ENCODE measurements at regions not wholly inside any gene's neighbourhood (a gene's known extent, or its start where the extent isn't known, plus 50 kb on each side); places are given as distances from the start of the nearest gene placed in this dataset.

GRCh38 chr2:207227749-207228145 is 62.0 kb upstream of the KLF7 start:
- peaks cover 26% of the 10 kb centered on the region for H3F3A ChIP-seq (ENCODE audit: low read depth)
- no peak overlapping the region for H3K27ac ChIP-seq
- H3K9ac ChIP-seq = no peak overlapping the region
- peak overlapping the region; percentile 53 for H3K4me2 ChIP-seq
- Mint-ChIP-seq H3K27ac (peak overlapping the region; percentile 50), H3K4me3 (peak overlapping the region; percentile 30), H3K36me3 (peaks cover 2% of the 10 kb centered on the region), H3K9me3 (peaks cover 2% of the 10 kb centered on the region), H3K4me1 (peaks cover 79% of the 10 kb centered on the region), H3K27me3 (ENCODE audit: insufficient read depth, low read depth) (peaks cover 14% of the 10 kb centered on the region)
- no peaks in the 10 kb centered on the region for H3K36me3 ChIP-seq
- H3K9me3 ChIP-seq (ENCODE audit: low read depth) = no peaks in the 10 kb centered on the region
- no peak overlapping the region for H3K4me3 ChIP-seq
- TF ChIP-seq, protein P1, sequence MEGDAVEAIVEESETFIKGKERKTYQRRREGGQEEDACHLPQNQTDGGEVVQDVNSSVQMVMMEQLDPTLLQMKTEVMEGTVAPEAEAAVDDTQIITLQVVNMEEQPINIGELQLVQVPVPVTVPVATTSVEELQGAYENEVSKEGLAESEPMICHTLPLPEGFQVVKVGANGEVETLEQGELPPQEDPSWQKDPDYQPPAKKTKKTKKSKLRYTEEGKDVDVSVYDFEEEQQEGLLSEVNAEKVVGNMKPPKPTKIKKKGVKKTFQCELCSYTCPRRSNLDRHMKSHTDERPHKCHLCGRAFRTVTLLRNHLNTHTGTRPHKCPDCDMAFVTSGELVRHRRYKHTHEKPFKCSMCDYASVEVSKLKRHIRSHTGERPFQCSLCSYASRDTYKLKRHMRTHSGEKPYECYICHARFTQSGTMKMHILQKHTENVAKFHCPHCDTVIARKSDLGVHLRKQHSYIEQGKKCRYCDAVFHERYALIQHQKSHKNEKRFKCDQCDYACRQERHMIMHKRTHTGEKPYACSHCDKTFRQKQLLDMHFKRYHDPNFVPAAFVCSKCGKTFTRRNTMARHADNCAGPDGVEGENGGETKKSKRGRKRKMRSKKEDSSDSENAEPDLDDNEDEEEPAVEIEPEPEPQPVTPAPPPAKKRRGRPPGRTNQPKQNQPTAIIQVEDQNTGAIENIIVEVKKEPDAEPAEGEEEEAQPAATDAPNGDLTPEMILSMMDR (IDR thresholded peaks at IDR 0.05) = no peak
- TF ChIP-seq EZH2phosphoT487 (IDR thresholded peaks at IDR 0.05) = no peak
- TF ChIP-seq EZH2 (IDR thresholded peaks at IDR 0.05) = no peak
- H4K20me1 ChIP-seq (ENCODE audit: low read depth) = no peaks in the 10 kb centered on the region
- H3K4me1 ChIP-seq = peaks cover 53% of the 10 kb centered on the region
- H2AFZ ChIP-seq (replicated peaks) = no peak overlapping the region
- H3K27me3 ChIP-seq = no peaks in the 10 kb centered on the region
- no peaks in the 10 kb centered on the region for H3K79me2 ChIP-seq (ENCODE audit: low read depth)
- DNase-seq (ENCODE audit: low spot score) = no peak

DNA sequence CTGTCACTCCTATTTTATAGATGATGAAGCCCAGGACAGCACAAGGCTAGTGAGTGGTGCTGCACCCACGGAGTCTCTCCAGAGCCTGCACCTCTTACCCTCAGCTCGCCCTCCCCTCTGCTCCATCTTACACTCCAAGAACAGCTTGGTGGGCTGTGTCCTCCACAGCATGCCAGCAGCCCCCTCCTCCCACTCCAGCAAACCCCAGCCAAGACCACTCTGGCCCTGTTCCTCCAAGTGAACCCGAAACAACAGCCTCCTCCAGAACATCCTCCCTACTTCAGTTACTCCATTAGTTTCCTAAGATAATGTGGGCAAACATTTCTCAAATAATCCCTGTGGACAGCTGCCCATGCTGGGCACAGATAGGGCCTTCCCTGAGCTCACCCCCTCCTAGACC is 62.7 kb upstream of the KLF7 start:
- no peak overlapping the region for H3K4me3 ChIP-seq
- Mint-ChIP-seq H3K4me1 (peaks cover 74% of the 10 kb centered on the region), H3K4me3 (no peak overlapping the region), H3K27me3 (ENCODE audit: insufficient read depth, low read depth) (peaks cover 10% of the 10 kb centered on the region), H3K36me3 (peaks cover 2% of the 10 kb centered on the region), H3K27ac (peak overlapping the region; percentile 69), H3K9me3 (peaks cover 2% of the 10 kb centered on the region)
- TF ChIP-seq, protein P1 (IDR thresholded peaks at IDR 0.05) = no peak
- TF ChIP-seq EZH2 (IDR thresholded peaks at IDR 0.05) (no peak), EZH2phosphoT487 (IDR thresholded peaks at IDR 0.05) (no peak)
- H3K36me3 ChIP-seq = no peaks in the 10 kb centered on the region
- H4K20me1 ChIP-seq (ENCODE audit: low read depth) = no peaks in the 10 kb centered on the region
- no peaks in the 10 kb centered on the region for H3K27me3 ChIP-seq
- DNase-seq (ENCODE audit: low spot score) = no peak
- H3K9me3 ChIP-seq (ENCODE audit: low read depth) = no peaks in the 10 kb centered on the region
- no peak overlapping the region for H3K27ac ChIP-seq
- H3K4me1 ChIP-seq = peaks cover 48% of the 10 kb centered on the region
- H3F3A ChIP-seq (ENCODE audit: low read depth) = peaks cover 26% of the 10 kb centered on the region
- H3K4me2 ChIP-seq = no peak overlapping the region
- no peaks in the 10 kb centered on the region for H3K79me2 ChIP-seq (ENCODE audit: low read depth)
- H2AFZ ChIP-seq (replicated peaks) = no peak overlapping the region
- H3K9ac ChIP-seq = no peak overlapping the region

GRCh38 chr2:207229161-207229560 is 63.4 kb upstream of the KLF7 start:
- Histone ChIP-seq H3K36me3 (no peaks in the 10 kb centered on the region), H3K79me2 (ENCODE audit: low read depth) (no peaks in the 10 kb centered on the region), H3K4me2 (no peak overlapping the region), H2AFZ (replicated peaks) (no peak overlapping the region), H3K9me3 (ENCODE audit: low read depth) (no peaks in the 10 kb centered on the region), H3K9ac (no peak overlapping the region), H3F3A (ENCODE audit: low read depth) (peaks cover 26% of the 10 kb centered on the region), H3K4me1 (peaks cover 56% of the 10 kb centered on the region), H3K27me3 (no peaks in the 10 kb centered on the region), H3K27ac (no peak overlapping the region), H3K4me3 (no peak overlapping the region), H4K20me1 (ENCODE audit: low read depth) (no peaks in the 10 kb centered on the region)
- DNase-seq (ENCODE audit: low spot score) = no peak
- TF ChIP-seq EZH2phosphoT487 (IDR thresholded peaks at IDR 0.05) (no peak), EZH2 (IDR thresholded peaks at IDR 0.05) (no peak)
- TF ChIP-seq, protein P1 (IDR thresholded peaks at IDR 0.05) = no peak
- peaks cover 10% of the 10 kb centered on the region for H3K27me3 Mint-ChIP-seq (ENCODE audit: insufficient read depth, low read depth)
- H3K27ac Mint-ChIP-seq = peak overlapping the region; percentile 55
- H3K4me1 Mint-ChIP-seq = peaks cover 75% of the 10 kb centered on the region
- H3K36me3 Mint-ChIP-seq = peaks cover 2% of the 10 kb centered on the region
- no peak overlapping the region for H3K4me3 Mint-ChIP-seq
- H3K9me3 Mint-ChIP-seq = peaks cover 2% of the 10 kb centered on the region

Measured in neural progenitor cell (in vitro differentiated cells).